ENCODE measurements at regions not wholly inside any gene's neighbourhood (a gene's known extent, or its start where the extent isn't known, plus 50 kb on each side); places are given as distances from the start of the nearest gene placed in this dataset.
"Not testable (repeated sequence)": the region's sequence is repeated elsewhere in the genome, so short reads cannot be mapped to it uniquely, and the experiment has no call there.

DNA sequence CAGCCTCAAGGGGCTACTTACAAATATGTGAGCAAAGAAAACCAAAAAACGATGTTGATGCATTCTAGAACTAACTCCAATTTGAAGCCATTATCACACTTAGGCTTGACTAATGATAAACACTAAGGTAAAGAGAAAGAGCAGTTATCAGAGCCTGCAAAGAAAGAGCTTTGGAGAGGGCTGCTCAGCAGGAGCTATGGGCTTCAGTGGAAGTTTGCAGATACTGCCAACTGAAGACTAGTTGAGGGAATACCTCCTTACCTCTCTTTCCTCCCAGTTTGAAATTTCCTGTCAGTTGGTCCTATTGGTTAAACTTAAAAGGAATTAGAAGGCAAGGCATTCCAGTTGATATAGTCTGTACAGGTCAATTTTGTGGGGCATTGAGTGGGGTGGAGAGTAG lies 498.1 kb upstream of the POT1 start:
- H3K4me1 ChIP-seq = no peaks in the 10 kb centered on the region
- no peak for DNase-seq
- no peak overlapping the region for H3K27ac ChIP-seq
- TF ChIP-seq, protein P1, sequence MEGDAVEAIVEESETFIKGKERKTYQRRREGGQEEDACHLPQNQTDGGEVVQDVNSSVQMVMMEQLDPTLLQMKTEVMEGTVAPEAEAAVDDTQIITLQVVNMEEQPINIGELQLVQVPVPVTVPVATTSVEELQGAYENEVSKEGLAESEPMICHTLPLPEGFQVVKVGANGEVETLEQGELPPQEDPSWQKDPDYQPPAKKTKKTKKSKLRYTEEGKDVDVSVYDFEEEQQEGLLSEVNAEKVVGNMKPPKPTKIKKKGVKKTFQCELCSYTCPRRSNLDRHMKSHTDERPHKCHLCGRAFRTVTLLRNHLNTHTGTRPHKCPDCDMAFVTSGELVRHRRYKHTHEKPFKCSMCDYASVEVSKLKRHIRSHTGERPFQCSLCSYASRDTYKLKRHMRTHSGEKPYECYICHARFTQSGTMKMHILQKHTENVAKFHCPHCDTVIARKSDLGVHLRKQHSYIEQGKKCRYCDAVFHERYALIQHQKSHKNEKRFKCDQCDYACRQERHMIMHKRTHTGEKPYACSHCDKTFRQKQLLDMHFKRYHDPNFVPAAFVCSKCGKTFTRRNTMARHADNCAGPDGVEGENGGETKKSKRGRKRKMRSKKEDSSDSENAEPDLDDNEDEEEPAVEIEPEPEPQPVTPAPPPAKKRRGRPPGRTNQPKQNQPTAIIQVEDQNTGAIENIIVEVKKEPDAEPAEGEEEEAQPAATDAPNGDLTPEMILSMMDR (IDR thresholded peaks at IDR 0.05) = no peak
- H3K36me3 ChIP-seq = no peaks in the 10 kb centered on the region
- no peaks in the 10 kb centered on the region for H3K27me3 ChIP-seq
- no peak overlapping the region for H3K4me3 ChIP-seq
- no peaks in the 10 kb centered on the region for H3K9me3 ChIP-seq

DNA sequence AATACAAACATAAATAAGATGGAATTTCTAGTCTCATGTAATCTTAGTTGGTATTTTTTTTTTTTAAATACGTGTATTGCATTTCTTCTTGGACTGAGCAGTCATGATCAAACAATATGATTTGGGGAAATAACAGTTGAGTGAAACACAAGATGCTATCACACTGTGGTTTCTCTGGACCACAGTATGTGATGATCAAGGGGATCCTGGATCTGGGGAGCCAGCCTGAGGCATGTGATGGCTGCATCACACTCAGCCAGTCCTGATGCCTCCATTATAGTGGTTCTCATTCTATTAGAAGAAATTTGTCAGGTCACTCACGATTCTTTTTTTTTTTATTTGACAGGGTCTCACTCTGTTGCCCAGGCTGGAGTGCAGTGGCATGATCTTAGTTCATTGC lies 495.9 kb upstream of the POT1 start:
- Histone ChIP-seq H3K27ac (no peak overlapping the region), H3K4me3 (no peak overlapping the region), H3K27me3 (no peaks in the 10 kb centered on the region), H3K4me1 (no peaks in the 10 kb centered on the region), H3K9me3 (no peaks in the 10 kb centered on the region), H3K36me3 (no peaks in the 10 kb centered on the region)
- no peak for DNase-seq
- TF ChIP-seq, protein P1 (IDR thresholded peaks at IDR 0.05) = no peak
- no peak for TF ChIP-seq POLR2A (IDR thresholded peaks at IDR 0.05)

DNA sequence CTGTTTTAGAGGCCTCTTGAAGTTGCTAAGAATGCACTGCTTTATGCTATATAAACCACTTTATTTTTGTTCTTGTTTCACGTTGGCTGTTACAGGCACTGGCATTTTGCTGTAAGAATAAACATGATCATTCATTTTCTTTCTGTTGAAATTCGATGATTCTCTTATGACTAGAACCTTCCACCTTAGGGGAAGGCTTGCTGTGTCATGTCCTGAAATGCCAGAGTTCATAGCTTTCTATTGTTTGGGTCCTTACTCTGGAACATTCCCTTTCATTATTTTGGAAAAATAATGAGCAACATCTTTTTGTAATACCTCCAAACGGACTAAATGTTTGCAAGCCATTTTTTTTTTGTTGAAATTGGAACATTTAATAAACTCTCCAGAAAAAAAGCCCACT lies 495.1 kb upstream of the POT1 start:
- no peak for DNase-seq
- H3K36me3 ChIP-seq = no peaks in the 10 kb centered on the region

DNA sequence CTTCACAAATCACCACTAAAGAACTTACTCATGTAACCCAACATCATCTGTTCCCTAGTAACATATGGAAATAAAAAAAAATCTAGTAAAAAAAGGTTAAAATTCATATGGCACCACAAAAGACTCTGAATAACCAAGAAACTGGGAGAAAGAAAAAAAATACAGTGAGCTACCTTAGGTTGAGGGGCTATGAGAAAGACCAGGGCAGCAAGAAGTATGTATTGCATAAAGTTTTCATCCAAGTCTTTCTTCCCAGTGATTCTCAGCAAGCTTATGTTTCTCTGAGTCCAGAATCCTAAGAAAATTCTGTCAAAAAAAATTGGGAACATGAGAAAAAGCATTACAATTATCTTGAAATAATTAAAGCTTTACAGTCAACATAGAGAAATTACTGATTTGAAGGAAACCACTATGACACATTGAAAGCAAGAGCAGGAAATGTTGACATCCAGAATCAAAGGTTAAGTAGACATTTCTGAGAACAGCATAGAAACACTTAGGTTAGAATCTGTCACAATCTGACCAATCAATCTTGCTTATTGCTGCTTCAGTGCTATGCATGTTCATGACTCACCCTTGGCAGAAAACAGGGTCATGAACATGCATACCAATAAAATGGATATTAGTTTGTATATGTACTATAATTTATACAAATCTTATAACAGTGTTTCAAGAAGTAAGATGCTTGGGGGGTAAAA lies 494.0 kb upstream of the POT1 start:
- H3K27ac ChIP-seq = no peak overlapping the region
- H3K27me3 ChIP-seq = no peaks in the 10 kb centered on the region
- no peak for DNase-seq
- H3K9me3 ChIP-seq = no peaks in the 10 kb centered on the region
- H3K36me3 ChIP-seq = no peaks in the 10 kb centered on the region
- TF ChIP-seq POLR2A (IDR thresholded peaks at IDR 0.05) = no peak
- TF ChIP-seq, protein P1 (IDR thresholded peaks at IDR 0.05) = no peak
- H3K4me1 ChIP-seq = no peaks in the 10 kb centered on the region
- H3K4me3 ChIP-seq = no peak overlapping the region

More for the DNA sequence above, 495.1 kb upstream of the POT1 start:
- Histone ChIP-seq H3K27ac (no peak overlapping the region), H3K4me1 (no peaks in the 10 kb centered on the region), H3K4me3 (no peak overlapping the region), H3K27me3 (no peaks in the 10 kb centered on the region), H3K9me3 (no peaks in the 10 kb centered on the region)
- no peak for TF ChIP-seq POLR2A (IDR thresholded peaks at IDR 0.05)
- TF ChIP-seq, protein P1 (IDR thresholded peaks at IDR 0.05) = no peak

DNA sequence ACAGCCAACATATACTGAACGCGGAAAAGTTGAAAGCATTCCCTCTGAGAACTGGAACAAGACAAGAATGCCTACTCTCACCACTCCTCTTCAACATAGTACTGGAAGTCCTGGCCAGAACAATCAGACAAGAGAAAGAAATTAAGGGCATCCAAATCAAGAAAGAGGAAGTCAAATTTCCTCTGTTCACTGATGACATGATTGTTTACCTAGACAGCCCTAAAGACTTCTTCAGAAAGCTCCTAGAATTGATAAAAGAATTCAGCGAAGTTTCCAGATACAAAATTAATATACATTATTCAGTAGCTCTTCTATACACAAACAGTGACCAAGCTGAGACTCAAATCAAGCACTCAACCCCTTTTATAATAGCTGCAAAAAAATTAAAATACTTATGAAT lies 491.8 kb upstream of the POT1 start:
- not testable (repeated sequence) for DNase-seq, H3K27me3 ChIP-seq, H3K27ac ChIP-seq, H3K36me3 ChIP-seq, H3K4me1 ChIP-seq, H3K4me3 ChIP-seq, H3K9me3 ChIP-seq

DNA sequence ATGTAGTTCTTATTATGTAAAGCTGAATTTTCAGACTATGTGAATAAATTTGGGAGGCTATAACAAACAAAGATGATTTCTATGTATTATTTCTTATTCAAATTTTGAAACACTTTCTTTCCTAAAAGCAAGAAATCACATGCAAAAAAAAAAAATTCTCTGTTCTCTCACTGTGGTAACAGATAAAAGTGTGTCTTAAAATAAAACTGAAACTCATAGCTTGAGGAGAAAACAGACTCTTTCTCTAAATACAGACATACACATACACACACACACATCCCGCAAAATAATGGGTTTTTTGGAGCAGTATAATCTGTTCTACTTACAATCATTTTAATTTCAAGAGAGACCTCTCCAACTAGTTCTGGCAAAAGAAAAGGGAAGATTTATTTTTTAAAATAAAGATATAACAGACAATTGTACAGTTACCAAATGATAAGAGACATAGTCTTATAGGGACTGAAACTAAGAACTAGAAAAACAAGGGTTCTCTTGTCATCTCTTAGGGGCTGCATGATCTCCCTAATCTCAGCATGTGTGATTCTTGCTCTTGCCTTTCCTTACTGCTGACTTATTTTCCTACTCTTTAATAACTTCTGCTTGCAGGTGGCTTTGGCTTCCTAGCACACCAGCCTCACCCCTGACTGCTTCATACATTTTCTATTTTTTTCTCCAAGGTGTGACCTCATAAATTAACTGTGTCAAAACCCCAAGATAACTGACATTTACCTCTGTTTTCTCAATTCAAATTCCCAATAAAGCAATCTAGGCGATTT lies 483.5 kb upstream of the POT1 start:
- TF ChIP-seq, protein P1 (IDR thresholded peaks at IDR 0.05) = no peak
- H3K27ac ChIP-seq = no peak overlapping the region
- no peaks in the 10 kb centered on the region for H3K4me1 ChIP-seq
- no peaks in the 10 kb centered on the region for H3K27me3 ChIP-seq
- H3K4me3 ChIP-seq = no peak overlapping the region
- H3K36me3 ChIP-seq = no peaks in the 10 kb centered on the region
- DNase-seq = no peak
- no peaks in the 10 kb centered on the region for H3K9me3 ChIP-seq
